ENCODE measurements at regions not wholly inside any gene's neighbourhood (a gene's known extent, or its start where the extent isn't known, plus 50 kb on each side); places are given as distances from the start of the nearest gene placed in this dataset.

GRCh38 chr5:61657010-61657409 lies 325.0 kb downstream of the ZSWIM6 start:
- Histone ChIP-seq H3K9ac (ENCODE audit: low read depth in 1 of 2, low read length in 2 of 2) (no peak overlapping the region), H3K9me3 (ENCODE audit: control insufficient read depth in 4 of 4, low read length in 3 of 4) (no peaks in the 10 kb centered on the region), H3K36me3 (ENCODE audit: control insufficient read depth in 4 of 4, insufficient read depth in 3 of 4, low read depth in 1 of 4, low read length in 3 of 4) (no peaks in the 10 kb centered on the region), H3K4me3 (ENCODE audit: low read depth in 1 of 3, low read length in 3 of 3) (no peak overlapping the region), H3K27me3 (ENCODE audit: control insufficient read depth in 4 of 4, insufficient read depth in 4 of 4, low read length in 3 of 4) (no peaks in the 10 kb centered on the region), H3K27ac (ENCODE audit: low read depth in 1 of 2, low read length in 2 of 2) (no peak overlapping the region), H3K4me1 (ENCODE audit: control insufficient read depth in 4 of 4, insufficient read depth in 4 of 4, low read length in 3 of 4) (no peaks in the 10 kb centered on the region)
- no peak for TF ChIP-seq ZBTB33 (IDR thresholded peaks at IDR 0.05)
- no peak for TF ChIP-seq YY1 (IDR thresholded peaks at IDR 0.05)
- TF ChIP-seq NR2F2 (IDR thresholded peaks at IDR 0.05), result no peak
- no peak for TF ChIP-seq REST (IDR thresholded peaks at IDR 0.05)
- TF ChIP-seq JUND (IDR thresholded peaks at IDR 0.05), result no peak
- no peak for TF ChIP-seq RXRA (IDR thresholded peaks at IDR 0.05)
- TF ChIP-seq CTCF (IDR thresholded peaks at IDR 0.05; ENCODE audit: low read depth, low read length, missing input control), result no peak
- TF ChIP-seq EGR1 (IDR thresholded peaks at IDR 0.05; ENCODE audit: low read depth in 2 of 2), result no peak
- no peak for TF ChIP-seq FOXA1 (IDR thresholded peaks at IDR 0.05)
- no peak for TF ChIP-seq TAF1 (conservative IDR thresholded peaks at IDR 0.05)
- TF ChIP-seq RAD21 (IDR thresholded peaks at IDR 0.05), result no peak
- TF ChIP-seq, protein P1, sequence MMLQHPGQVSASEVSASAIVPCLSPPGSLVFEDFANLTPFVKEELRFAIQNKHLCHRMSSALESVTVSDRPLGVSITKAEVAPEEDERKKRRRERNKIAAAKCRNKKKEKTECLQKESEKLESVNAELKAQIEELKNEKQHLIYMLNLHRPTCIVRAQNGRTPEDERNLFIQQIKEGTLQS (IDR thresholded peaks at IDR 0.05), result no peak
- no peak for TF ChIP-seq FOXA2 (IDR thresholded peaks at IDR 0.05)
- no peak for TF ChIP-seq HNF4G (IDR thresholded peaks at IDR 0.05)
- TF ChIP-seq, protein P2, sequence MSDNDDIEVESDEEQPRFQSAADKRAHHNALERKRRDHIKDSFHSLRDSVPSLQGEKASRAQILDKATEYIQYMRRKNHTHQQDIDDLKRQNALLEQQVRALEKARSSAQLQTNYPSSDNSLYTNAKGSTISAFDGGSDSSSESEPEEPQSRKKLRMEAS (IDR thresholded peaks at IDR 0.05), result no peak
- no peak for TF ChIP-seq GABPA (IDR thresholded peaks at IDR 0.05 in 1 of 2, conservative IDR thresholded peaks at IDR 0.05 in 1 of 2)
- TF ChIP-seq HNF4A (conservative IDR thresholded peaks at IDR 0.05), result no peak
- TF ChIP-seq SP1 (IDR thresholded peaks at IDR 0.05), result no peak
- 93% methylated on average over 7 of the region's 7 CpGs for WGBS
- no peak for DNase-seq (ENCODE audit: low spot score)
